ENCODE measurements at regions not wholly inside any gene's neighbourhood (a gene's known extent, or its start where the extent isn't known, plus 50 kb on each side); places are given as distances from the start of the nearest gene placed in this dataset.
"Not testable (repeated sequence)": the region's sequence is repeated elsewhere in the genome, so short reads cannot be mapped to it uniquely, and the experiment has no call there.

DNA sequence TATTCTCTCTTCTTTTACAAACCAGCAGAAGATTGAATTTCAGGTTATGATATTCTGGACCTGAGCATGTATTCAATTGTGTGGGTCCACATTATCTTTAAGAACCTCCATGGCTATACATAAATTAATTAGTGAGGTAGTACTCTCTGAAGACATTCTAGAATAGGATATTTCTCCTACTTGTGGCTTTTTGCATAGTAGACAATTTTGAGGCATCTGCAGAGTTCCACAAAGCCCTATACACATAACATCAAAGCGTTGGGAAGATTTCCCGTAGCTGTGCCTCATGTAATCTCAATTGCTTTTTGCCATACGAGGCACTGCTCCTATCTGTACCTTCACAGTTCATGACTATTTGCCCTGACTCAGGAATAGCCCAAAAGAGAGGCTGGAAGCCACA lies 395.4 kb upstream of the RGS17 start:
- DNase-seq, result no peak

DNA sequence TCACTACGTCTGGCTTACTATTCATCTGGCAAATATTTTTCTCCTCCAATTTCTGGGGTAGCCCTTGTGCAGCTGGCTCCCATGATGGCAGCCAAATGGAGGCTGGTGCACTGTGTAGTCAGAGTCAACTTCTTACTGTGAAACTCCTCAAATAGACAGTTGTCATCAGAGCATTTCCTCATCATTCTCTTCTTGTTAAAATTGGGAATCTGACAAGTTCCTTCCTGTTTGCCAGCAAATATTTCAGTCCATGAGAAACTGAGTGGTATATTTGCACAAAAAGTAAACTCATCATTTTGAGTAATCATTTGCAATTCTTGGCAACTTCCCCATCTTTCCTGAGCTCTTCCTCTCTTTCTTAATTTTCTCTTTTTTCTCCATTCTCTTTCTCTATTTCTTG lies 394.9 kb upstream of the RGS17 start:
- DNase-seq, result no peak

GRCh38 chr6:153523390-153523789 lies 392.3 kb upstream of the RGS17 start:
- DNase-seq, result no peak

GRCh38 chr6:153511896-153512496 lies 380.9 kb upstream of the RGS17 start:
- no peak for DNase-seq

GRCh38 chr6:153503810-153504209 lies 372.7 kb upstream of the RGS17 start:
- DNase-seq, result no peak

DNA sequence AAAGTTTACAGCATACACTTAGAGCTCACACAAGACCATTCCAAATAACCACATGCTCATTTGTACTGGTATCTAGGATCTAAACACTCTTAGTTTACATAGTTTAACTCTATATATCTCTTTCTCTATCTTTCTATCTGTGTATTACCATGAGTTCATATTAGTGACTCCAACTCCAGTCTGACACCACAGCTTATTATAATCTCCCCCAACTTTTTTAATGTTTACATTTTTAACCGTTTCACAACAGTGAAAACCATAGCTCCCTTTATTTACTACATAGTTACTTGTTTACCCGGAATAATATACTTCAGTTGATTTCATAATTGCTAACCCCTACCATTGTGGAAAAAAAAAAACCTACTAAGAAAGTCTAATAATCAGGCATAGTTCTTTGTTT lies 362.4 kb upstream of the RGS17 start:
- DNase-seq, result no peak

- no peak for DNase-seq
Observed at GRCh38 chr6:153489479-153489878, 358.4 kb upstream of the RGS17 start.

DNA sequence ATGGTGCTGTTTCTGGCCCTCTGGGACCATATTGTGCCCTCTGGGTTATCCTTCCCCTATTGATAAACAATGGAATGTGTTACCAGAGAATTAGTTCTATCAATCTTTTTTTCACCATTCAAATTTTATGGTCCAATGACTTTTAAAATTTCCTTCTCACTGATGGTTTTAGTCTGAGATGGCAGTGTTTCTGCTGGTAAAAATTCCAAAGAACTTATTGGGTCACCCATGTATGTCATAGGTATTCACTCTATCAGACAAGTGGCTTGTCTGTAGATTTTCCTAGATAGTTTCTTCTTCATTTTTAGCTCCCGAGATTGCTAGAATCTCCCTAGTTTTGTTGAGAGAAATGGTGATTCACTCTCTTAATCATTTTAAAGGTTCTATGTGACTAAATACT lies 357.2 kb upstream of the RGS17 start:
- no peak for DNase-seq

DNA sequence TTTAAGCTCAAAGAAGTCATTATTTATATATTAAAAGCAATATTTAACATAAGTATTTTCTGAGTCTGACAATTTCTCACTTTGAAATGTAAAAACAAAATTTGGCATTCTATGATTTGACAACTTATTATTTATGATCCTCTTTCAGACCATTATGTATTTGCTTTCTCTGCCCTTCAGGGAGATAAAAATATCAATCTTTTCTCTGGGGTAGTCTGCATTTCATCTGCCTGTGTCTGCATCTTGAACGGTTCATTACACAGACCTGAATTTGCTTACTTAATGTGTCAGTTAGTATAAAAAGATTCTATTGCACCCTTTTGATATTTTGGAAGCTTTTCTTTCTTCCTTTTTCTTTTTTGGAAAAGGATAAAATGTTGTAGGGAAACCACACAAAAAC lies 354.0 kb upstream of the RGS17 start:
- no peak for DNase-seq

- no peak for DNase-seq
Observed at GRCh38 chr6:153484056-153484455, 353.0 kb upstream of the RGS17 start.

DNA sequence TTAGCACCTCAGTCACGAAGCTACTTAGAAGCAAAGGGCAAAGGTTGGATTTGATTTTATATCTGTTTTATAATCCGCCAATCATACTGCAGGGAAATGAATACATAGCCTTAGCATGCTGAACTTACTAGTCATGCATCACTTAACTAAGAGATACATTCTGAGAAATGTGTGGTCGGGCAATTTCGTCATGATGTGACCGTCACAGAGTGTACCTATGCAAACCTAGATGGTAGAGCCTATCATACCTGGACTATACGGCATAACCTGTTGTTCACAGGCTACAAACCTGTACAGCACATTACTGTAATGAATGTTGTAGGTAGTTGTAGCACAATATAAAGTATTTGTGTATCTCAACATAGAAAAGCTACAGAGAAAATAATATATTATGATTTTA lies 345.2 kb upstream of the RGS17 start:
- no peak for DNase-seq

DNA sequence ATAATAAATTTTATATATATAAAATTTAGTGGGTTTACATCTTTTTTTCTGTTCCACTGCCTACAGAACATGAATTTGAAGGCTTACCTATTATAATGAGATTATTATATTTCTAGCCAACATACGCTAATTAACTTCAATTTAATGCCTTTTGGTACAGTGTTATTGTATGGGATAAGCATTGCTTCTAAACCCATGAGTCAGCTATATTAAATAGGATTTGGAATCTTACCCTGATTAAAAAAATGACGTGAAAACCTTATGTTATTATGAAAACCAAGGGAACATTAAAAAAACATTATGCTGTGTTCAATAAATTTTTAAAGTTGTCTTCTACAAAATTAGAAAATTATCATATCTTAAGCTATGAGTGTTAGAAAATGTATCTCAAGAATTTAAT lies 334.0 kb upstream of the RGS17 start:
- no peak for DNase-seq

DNA sequence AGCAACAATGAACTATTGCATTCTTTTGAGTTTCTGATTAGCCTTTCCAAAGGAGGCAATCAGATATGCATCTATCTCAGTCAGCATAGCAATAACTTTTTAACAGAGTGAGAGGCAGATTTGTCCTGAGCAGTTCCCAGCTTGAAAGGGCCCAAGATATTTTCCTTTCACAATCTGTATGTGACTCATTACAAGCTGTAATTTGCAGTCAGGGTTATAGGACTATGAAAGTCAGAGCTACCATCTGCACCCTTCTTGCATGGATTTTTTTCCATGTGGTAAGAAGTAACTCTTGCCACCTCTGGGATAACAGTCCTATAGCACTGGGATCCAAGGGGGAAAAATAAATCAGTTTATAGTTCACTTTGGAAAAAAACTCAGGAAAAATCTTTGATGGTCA lies 318.2 kb upstream of the RGS17 start:
- no peak for DNase-seq

GRCh38 chr6:153442749-153443148 lies 311.7 kb upstream of the RGS17 start:
- not testable (repeated sequence) for DNase-seq

- DNase-seq, result no peak
Observed at GRCh38 chr6:153442096-153442495, 311.0 kb upstream of the RGS17 start.

- no peak for DNase-seq
Observed at GRCh38 chr6:153437193-153437592, 306.1 kb upstream of the RGS17 start.

GRCh38 chr6:153436351-153436750 lies 305.3 kb upstream of the RGS17 start:
- no peak for DNase-seq

GRCh38 chr6:153435787-153436186 lies 304.7 kb upstream of the RGS17 start:
- no peak for DNase-seq

DNA sequence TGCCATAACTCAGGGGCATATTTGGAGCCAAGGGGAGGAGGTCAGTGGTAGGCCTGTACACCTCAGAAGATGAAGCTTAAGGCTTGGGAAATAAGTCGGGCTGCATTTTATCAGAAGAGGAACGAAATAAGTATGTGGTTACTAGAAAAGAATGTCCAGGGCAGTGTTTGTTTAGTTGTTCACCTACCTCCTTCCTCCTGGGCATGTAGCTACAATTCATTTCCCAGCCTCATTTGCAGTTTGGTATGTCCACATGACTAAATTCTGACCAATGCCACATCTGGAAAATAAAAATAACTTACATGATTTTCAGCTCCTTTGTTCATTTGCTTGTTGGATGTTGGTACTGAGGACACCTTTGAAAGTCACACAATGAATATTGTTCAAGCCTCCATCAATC lies 294.5 kb upstream of the RGS17 start:
- no peak for DNase-seq

GRCh38 chr6:153424719-153425400 lies 293.8 kb upstream of the RGS17 start:
- DNase-seq, result no peak

GRCh38 chr6:153412519-153412918 lies 281.4 kb upstream of the RGS17 start:
- DNase-seq, result no peak

DNA sequence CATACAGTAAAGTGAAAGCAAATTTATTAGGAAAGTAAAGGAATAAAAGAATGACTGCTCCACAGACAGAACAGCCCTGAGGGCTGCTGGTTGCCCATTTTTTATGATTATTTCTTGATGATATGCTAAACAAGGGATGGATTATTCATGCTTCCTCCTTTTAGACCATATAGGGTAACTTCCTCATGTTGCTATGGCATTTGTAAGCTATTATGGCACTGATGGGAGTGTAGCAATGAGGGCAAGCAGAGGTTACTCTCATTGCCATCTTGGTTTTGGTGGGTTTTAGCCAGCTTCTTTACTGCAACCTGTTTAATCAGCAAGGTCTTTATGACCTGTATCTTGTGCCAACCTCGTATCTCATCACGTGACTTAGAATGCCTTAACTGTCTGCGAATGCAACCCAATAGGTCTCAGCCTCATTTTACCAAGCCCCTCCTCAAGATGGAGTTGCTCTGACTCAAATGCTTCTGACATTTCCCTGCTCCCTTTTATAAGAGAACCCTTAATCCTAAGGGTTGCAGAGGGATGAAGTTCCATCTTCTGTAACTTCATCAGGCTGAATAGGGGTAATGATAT lies 280.1 kb upstream of the RGS17 start:
- no peak for DNase-seq

GRCh38 chr6:153405931-153406330 lies 274.8 kb upstream of the RGS17 start:
- no peak for DNase-seq

- no peak for DNase-seq
Observed at GRCh38 chr6:153401751-153402150, 270.7 kb upstream of the RGS17 start.

GRCh38 chr6:153392156-153392555 lies 261.1 kb upstream of the RGS17 start:
- no peak for DNase-seq

Data from stimulated activated CD4-positive, alpha-beta T cell treated with anti-CD3 and anti-CD28 coated beads, Interleukin-12 subunit alpha, Interleukin-12 subunit beta, amount 100 ng/mL, for 4 hours (primary cell).